HG03558 (cell line): ENCODE measurements at regions not wholly inside any gene's neighbourhood (a gene's known extent, or its start where the extent isn't known, plus 50 kb on each side); places are given as distances from the start of the nearest gene placed in this dataset.
"Not testable (repeated sequence)": the region's sequence is repeated elsewhere in the genome, so short reads cannot be mapped to it uniquely, and the experiment has no call there.

Experiments used
- ATAC-seq: cut with Tn5 transposase; IDR thresholded peaks from one replicate; pipeline ENCODE4 v1.9.1; 2021; ENCODE audit warnings: moderate number of reproducible peaks; ENCODE audit not compliant: unreplicated experiment; ENCODE audit errors: extremely low read depth

- ATAC-seq, result no peak
Observed at GRCh38 chr10:78437407-78437768, 403.7 kb downstream of the RPS24 start.

- no peak for ATAC-seq
Observed at GRCh38 chr10:78437998-78438906, 404.6 kb downstream of the RPS24 start.

- no peak for ATAC-seq
Observed at GRCh38 chr10:78438907-78439809, 405.5 kb downstream of the RPS24 start.

GRCh38 chr10:78441010-78441409 lies 407.3 kb downstream of the RPS24 start:
- ATAC-seq, result no peak

GRCh38 chr10:78441694-78442093 lies 408.0 kb downstream of the RPS24 start:
- ATAC-seq, result no peak

GRCh38 chr10:78442836-78443550 lies 409.3 kb downstream of the RPS24 start:
- no peak for ATAC-seq

GRCh38 chr10:78443900-78444571 lies 410.4 kb downstream of the RPS24 start:
- ATAC-seq, result no peak

- ATAC-seq, result not testable (repeated sequence)
Observed at GRCh38 chr10:78444741-78445140, 411.1 kb downstream of the RPS24 start.

GRCh38 chr10:78445308-78445707 lies 411.6 kb downstream of the RPS24 start:
- no peak for ATAC-seq

- ATAC-seq, result no peak
Observed at GRCh38 chr10:78448470-78448869, 414.8 kb downstream of the RPS24 start.

GRCh38 chr10:78448994-78449418 lies 415.3 kb downstream of the RPS24 start:
- no peak for ATAC-seq

- no peak for ATAC-seq
Observed at GRCh38 chr10:78449554-78449953, 415.9 kb downstream of the RPS24 start.

GRCh38 chr10:78450239-78450638 lies 416.6 kb downstream of the RPS24 start:
- ATAC-seq, result no peak

- ATAC-seq, result no peak
Observed at GRCh38 chr10:78450807-78451485, 417.3 kb downstream of the RPS24 start.

- ATAC-seq, result no peak
Observed at GRCh38 chr10:78451592-78451991, 417.9 kb downstream of the RPS24 start.

GRCh38 chr10:78454123-78454645 lies 420.5 kb downstream of the RPS24 start:
- ATAC-seq, result no peak

GRCh38 chr10:78455236-78455635 lies 421.6 kb downstream of the RPS24 start:
- no peak for ATAC-seq

- no peak for ATAC-seq
Observed at GRCh38 chr10:78455811-78456210, 422.1 kb downstream of the RPS24 start.
